C4-2B (cell line): ENCODE measurements at regions not wholly inside any gene's neighbourhood (a gene's known extent, or its start where the extent isn't known, plus 50 kb on each side); places are given as distances from the start of the nearest gene placed in this dataset.
"Not testable (repeated sequence)": the region's sequence is repeated elsewhere in the genome, so short reads cannot be mapped to it uniquely, and the experiment has no call there.

Experiments
- H3K27ac ChIP-seq: fragments of 450-650 bp; 2 replicates; pipeline ENCODE4 v1.5.1; 2017
- CTCF ChIP-seq: fragments of 450-650 bp; conservative IDR thresholded peaks from 2 replicates; pipeline ENCODE4 v1.5.1; 2017; ENCODE audit warnings: mild to moderate bottlenecking
- ZFX ChIP-seq: fragments of 450-650 bp; IDR thresholded peaks from 2 replicates; pipeline ENCODE4 v1.6.1; 2017

GRCh38 chr12:78269620-78270019, 438.9 kb downstream of the NAV3 start:
- TF ChIP-seq ZFX: no peak
- no peak for TF ChIP-seq CTCF
- H3K27ac ChIP-seq: no peak overlapping the region

- H3K27ac ChIP-seq: no peak overlapping the region
- no peak for TF ChIP-seq CTCF
- TF ChIP-seq ZFX: no peak
These were observed 440.9 kb downstream of the NAV3 start for GRCh38 chr12:78271546-78271945.

GRCh38 chr12:78275886-78276285, 445.2 kb downstream of the NAV3 start:
- no peak for TF ChIP-seq ZFX
- TF ChIP-seq CTCF: no peak

GRCh38 chr12:78278706-78279190, 448.1 kb downstream of the NAV3 start:
- H3K27ac ChIP-seq: no peak overlapping the region
- TF ChIP-seq CTCF (no peak), ZFX (no peak)

More at GRCh38 chr12:78275886-78276285, 445.2 kb downstream of the NAV3 start:
- H3K27ac ChIP-seq: no peak overlapping the region

- no peak for TF ChIP-seq CTCF
- no peak for TF ChIP-seq ZFX
- no peak overlapping the region for H3K27ac ChIP-seq
These were observed 448.9 kb downstream of the NAV3 start for GRCh38 chr12:78279567-78279966.

- H3K27ac ChIP-seq: not testable (repeated sequence)
These were observed 450.4 kb downstream of the NAV3 start for GRCh38 chr12:78281102-78281501.

GRCh38 chr12:78284417-78284816, 453.7 kb downstream of the NAV3 start:
- no peak overlapping the region for H3K27ac ChIP-seq
- TF ChIP-seq ZFX: no peak
- no peak for TF ChIP-seq CTCF

- TF ChIP-seq CTCF (no peak), ZFX (no peak)
- no peak overlapping the region for H3K27ac ChIP-seq
These were observed 460.1 kb downstream of the NAV3 start for GRCh38 chr12:78290606-78291345.
